GM21423 (cell line): ENCODE measurements at regions not wholly inside any gene's neighbourhood (a gene's known extent, or its start where the extent isn't known, plus 50 kb on each side); places are given as distances from the start of the nearest gene placed in this dataset.

Experiments
- ATAC-seq: cut with Tn5 transposase; IDR thresholded peaks from one replicate; pipeline ENCODE4 v1.9.1; 2021; ENCODE audit warnings: mild to moderate bottlenecking, moderate library complexity; ENCODE audit not compliant: unreplicated experiment

DNA sequence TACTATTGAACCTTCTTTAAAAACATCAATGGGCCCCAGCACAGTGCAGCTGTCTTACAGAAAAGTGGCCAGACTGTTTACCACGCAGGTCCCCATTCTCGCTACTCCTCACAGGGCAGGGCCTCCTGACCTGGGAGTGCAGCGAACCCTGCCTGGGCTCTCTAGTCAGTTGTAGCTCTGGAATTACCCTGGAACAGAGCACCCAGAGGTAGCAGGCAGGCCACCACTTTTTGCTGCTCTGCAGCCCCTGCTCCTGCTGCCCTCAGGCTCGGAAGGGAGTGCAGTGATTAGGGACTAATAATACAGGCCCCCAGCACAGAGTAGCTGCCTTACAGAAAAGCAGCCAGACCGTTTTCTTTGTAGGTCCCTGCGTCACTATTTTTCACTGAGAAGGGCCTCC, 1563.0 kb downstream of the SUCLG1 start:
- no peak for ATAC-seq

DNA sequence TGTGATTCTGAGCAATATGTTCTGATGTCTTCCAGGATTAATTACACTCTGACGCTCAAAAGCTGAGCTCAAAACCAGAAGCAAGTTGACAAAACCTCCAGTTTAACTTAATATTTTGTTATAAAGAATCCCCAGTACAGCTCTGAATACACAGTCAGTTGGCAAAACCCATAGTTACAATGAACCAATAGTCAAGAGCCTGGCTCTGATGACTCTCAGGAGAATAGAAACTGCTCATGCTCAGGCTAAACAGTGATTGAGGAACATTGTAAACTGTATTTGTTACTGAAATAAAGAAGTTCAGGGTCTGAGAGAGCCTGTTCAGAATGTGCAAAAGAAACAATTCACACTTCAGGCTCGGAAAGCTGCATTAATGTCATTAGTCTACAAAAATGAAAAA, 1565.9 kb downstream of the SUCLG1 start:
- no peak for ATAC-seq

DNA sequence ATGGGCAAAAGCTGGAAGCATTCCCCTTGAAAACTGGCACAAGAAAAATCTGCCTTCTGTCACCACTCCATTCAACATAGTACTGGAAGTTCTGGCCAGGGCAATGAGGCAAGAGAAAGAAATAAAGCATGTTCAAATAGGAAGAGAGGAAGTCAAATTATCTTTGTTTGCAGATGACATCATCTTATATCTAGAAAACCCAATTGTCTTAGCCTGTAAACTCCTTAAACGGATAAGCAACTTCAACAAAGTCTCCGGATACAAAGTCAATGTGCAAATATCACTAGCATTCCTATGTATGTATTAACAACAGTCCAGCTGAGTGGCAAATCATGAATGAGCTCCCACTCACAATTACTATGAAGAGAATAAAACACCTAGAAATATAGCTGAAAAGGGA, 1579.3 kb downstream of the SUCLG1 start:
- ATAC-seq: no peak

DNA sequence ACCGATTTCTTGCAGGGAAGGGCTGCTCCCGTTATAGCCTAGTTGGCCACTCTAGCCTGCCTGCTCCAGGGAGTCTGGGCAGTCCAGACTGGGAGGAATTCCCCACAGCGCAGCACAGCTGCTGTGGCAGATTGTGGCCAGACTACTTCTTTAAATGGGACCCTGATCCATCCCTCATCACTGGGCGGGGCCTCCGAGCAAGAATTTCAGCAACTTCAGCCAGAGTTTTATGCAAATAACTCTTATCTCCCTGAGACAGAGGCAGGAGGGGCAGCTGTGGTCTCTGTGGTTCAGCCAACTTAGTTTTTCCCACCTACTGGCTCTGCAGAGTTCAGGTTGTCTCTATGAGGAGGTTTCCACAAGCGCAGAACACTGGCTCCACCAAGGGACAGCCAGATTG, 1583.2 kb downstream of the SUCLG1 start:
- ATAC-seq: no peak

DNA sequence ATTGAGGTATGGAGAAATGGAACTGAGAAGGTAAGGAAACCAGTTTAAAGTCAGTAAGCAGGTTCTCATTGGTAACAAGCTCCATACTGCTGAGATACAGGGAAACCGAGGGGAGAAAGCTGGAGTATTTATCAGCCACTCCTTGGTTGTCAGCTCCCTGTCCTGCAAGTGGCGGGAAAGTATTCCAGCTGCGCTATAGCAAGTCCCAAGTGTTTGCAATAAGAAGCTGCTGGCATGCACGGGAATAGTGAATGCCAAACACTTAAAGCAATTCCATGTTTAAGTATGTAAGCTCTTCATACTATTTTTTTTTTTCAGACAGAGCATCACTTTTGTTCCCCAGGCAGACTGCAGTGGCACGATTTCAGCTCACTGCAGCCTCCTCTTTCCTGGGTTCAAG, 1601.1 kb downstream of the SUCLG1 start:
- ATAC-seq: no peak

DNA sequence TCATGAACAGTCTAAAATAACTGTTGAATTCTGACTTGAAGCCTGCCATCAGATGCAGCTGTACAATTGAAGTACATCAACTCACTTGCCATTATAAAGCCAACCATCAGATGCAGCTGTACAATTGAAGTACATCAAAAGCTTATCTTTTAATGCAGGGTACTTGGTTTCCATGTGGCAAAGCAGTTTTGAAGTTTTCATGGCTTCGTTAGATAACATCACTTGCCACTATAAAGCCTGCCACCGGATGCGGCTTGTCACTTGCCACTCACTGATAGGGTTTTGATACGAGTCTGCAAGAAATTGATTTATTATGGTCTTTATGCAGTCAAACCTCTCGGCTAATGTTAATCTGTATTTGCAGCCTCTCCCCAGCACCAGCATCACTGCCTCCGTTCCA, 1605.8 kb downstream of the SUCLG1 start:
- ATAC-seq: no peak

DNA sequence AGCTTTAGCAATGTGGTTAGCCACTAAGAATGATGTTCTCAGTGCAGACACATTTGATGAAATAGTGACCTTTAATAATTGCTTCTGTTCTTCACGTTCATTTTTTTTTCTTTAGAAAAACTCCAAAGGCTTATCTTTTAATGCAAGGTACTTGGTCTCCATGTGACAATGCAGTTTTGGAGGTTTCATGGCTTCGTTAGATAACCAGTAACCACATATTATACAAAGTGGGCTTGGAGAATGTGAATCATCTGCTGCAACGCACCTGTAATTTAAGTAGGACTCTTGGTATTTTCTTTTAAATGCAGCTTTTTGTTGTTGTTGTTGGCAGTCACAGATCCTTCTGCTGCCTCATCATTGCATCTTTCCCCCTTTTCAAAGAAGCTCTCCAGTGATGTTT, 1606.3 kb downstream of the SUCLG1 start:
- no peak for ATAC-seq

DNA sequence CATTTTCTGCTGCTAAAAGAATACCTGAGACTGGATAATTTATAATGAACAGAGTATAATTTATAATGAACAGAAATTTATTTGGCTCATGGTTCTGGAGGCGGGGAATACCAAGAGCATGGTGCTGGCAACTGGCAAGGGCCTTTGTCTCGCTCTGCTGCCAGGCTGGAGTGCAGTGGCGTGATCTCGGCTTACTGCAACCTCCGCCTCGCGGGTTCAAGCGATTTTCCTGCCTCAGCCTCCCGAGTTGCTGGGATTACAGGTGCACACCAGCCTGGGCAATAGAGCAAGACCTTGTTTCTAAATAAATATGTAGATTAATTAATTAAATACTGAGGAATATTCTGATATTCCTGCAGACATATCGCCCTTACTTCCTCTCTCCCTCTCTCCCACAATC, 1610.8 kb downstream of the SUCLG1 start:
- ATAC-seq: no peak

DNA sequence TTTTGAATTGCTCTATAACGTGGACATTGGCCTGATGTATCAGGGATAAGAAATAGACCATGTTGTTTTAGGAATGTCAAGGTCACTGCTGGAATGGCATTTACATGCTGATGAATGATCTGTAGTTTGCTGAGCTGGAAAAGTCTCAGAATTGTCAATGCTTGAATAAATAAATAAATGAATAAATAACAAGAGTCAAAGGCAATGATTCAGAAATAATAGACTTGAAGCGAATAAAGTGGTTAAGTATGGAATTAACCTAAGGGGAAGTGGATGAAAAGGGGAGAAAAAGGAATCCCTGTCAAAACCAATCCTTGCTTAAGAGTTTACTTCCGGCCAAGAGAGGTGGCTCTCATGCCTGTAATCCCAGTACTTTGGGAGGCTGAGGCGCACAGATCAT, 1620.0 kb downstream of the SUCLG1 start:
- no peak for ATAC-seq

DNA sequence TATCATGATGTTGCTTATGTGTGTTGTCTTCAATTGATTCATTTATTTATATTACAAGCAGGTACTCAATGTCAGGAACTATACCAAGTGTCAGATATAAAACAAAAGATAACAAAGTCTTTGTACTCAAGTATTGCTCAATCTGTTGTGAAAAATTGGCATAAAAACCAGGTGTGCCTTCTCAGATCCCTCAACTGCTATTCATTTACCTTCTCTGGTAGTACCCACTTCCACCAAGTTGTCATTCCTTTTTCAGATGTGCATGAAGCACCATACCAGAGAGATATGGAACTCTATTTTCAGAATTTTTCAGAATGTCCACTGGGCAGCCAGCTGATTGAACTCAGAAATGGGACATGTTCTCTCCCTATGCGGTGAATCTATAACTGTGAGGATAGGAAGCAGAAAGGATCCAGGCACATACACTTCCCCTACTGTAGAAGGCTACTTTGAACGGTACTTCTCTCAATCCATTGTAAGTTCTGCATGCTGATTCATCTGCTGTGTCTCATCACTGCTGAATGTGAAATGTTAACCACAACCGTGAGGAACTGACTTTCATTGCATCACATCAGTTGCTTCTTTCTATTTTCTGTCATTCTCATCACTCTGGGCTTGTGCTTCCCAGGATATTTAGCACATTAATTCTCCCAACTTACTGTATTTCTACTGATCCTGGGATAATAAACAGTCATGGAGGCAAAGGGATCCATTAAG, 1621.3 kb downstream of the SUCLG1 start:
- no peak for ATAC-seq

DNA sequence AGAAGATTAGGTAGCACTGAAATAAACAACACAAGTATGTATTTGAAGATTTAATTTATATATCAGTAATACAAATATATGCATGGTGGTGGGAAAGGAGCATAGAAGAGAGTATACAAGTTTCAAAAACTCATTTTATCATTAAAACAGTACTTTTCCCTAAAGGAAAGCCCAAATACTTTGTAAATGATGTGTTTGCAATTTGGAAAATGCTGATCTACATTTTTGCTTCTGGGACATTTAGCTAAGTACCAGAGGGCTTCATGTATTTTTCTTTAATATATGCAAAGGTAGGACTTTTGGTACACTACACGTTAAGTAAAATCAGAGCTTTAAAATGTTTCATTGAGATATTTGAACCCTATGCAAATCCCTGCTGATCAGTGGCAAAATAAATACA, 1624.2 kb downstream of the SUCLG1 start:
- no peak for ATAC-seq

DNA sequence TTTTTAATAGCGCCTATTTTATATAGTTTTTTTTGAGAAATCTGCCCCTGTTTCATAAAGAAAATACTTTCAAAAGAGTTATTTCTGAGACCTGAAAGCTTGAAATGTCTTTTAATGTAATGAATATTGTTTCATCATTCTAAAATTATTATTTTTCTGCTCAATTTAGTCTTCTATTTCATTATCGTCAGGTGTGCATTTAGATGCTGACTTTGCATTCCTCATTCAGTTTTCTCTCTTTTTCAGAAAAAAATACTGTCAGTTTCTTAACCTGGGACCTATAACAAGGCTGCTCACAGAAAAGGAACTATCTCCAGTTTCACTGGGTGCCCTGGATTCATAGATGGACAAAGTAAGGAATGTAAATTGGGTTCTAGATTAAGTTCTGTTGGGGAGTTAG, 1631.7 kb downstream of the SUCLG1 start:
- no peak for ATAC-seq

DNA sequence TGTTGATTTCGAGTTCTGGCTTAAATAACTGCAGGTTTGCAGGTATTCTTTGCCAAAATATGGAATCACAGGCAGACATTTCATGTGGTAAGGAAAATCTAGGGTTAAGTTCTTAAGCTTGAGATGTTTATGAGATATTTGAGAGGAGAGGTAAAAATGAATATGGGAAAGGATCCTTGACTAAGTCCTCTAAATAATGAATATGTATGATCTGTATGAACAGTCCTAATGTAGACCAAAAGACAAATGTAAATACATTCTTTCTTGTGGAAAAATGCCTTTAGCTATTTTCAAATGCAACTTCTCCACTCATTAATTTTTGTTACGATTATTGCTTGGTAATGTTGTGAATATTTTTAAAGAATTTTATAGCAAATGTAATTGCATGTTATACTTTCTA, 1632.6 kb downstream of the SUCLG1 start:
- ATAC-seq: no peak

DNA sequence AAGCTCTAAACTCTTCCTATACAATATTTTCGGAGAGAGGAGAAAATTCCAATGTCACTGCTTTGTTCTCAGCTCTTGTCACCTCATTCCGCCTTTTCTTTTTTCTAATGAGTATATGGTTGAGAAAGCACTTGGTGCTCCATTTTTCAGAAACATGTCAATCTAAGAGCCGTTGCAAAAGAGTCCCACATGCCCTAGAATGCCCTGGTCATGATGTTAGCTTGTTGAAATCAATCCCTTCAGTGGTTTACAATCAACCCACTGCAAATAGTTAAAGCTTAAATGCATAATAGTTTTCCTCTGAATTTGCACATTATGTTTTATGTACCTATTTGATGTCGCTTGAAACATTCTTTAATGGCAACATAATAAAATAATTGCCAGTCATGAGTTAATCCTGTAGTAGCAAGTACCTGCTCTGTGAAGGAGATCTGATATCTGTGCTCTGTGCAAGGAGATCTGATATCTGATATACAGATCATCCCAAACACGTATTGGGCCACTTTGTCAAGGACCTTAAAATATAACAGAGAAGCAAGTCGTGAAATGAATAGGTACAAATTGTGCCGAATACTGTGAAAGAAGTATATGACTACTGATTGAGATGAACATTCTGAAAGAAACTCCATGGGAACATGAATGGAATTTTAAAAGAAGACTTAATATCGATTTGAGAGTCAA, 1633.5 kb downstream of the SUCLG1 start:
- no peak for ATAC-seq

DNA sequence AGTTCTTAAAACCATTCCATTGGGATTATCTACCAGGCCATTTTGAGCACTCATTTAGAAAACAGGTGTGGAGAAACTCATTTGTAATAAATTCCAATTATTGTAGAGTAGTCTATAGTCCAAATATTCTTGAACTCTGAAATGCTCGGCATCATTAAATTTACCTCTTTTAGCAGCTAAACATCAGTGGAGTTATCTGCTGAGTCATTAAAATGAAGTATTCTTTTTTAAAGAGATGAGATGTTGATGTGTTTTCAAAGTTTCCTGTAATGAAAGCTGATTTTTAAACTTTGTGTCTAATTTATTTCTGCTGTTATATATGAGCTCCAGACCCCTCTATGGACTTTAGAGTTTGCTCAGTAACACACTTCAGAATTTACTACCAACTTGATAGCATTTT, 1635.2 kb downstream of the SUCLG1 start:
- no peak for ATAC-seq

DNA sequence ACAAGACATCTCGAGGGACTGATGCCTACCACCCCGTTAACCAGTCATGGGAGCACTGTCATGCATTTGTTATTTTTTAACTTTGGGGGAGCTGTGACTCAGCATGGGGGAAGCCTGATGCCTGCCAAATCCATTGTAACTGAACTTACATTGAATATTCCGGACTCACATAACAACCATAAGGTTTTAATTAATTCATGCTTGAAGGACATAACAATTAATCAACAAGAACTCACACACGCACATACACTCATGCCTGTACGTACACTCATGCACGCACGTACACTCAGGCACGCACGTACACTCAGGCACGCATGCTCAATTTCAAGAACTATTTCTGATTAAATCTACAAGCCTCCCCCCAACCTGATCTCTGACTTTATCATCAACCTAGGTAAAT, 1639.1 kb downstream of the SUCLG1 start:
- ATAC-seq: no peak

DNA sequence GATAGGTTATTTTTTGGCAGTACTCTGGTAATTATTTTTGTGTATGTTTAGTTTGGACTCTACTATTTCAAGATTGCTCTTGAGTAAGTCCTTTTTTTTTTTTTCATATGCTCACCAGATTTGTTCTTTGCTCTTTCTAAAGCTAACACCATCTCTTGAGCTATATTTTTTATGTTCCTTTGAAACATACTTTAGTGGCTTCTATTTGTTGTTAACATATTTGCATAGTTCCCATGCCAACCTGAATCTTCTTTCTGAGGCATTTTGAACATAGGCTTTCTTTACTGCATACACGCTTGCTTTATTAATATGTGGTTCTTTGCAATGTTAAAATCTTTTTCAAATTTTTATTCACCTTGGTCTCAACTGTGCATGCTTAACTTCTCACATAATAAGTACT, 1644.9 kb downstream of the SUCLG1 start:
- ATAC-seq: no peak

DNA sequence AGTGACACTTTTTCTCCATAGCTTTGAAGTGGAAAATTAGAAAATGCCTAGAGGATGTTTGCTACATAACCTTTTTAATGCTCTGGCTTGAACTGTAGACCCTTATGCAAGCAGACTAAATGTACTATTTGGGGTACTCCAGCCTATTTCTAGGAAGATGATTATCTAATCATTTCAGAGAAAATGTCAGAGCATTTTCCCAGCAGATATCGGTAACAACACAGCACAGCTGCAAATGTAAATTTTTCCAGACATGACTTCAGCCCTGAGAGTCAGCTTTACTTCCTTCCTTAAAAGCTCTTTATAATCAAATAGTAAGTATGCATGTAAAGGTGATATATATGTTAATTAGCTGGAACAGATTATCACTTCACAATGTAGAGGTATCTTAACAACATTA, 1647.1 kb downstream of the SUCLG1 start:
- ATAC-seq: no peak

DNA sequence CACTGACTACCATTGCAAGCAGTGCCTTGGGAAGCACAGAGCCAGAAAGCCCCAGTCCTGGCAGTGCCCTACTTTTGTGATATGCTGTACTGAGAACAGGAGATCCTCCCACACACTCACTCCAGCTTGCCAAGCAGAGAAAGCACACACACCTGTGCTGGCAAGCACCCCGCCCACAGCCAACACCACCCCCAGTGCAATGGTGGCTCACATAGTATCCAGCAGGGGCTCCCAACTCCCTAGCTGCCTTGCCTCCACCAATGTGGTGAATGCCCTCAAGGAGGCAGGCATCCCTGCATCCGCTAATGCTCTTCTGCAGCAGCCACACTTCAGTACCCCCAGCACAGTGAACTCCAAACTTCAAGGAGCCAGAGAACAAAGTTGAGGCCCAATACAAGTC, 1655.8 kb downstream of the SUCLG1 start:
- ATAC-seq: no peak

DNA sequence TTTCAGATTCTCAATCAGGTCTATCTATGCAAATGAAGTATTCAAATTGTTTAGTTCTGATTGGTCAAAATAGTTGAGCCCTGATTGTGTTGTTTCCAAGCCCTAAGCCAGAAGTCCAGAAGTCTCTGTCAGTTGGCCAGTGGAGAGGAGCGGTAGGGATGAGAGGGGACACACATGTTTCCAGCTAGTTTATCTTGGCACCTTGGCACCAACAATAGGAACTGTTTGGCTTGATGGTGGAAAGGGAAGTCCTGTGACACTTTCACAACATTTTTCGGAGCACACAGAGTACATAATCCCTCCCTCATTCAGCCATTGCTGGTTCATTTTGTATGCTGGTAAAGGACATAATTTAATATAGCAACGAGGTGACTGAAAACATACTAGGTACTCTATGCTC, 1661.6 kb downstream of the SUCLG1 start:
- ATAC-seq: no peak

DNA sequence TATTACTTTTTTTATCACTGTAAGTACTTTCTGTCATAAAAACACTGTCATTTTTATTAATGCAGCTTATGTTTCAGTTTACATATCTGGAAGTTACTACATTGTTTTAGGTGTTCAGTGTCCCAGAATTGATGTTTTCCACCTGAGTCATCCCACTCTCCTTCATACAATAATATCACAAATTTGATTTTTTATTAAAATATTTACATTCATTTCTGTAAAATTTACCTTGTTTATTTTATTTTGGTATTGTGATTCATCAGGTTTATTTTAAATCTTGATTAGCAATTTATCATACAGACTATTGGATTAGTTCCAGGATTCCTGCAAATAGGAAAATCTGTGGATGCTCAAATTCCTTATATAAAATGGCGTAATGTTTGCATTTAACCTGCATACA, 1662.9 kb downstream of the SUCLG1 start:
- ATAC-seq: no peak

DNA sequence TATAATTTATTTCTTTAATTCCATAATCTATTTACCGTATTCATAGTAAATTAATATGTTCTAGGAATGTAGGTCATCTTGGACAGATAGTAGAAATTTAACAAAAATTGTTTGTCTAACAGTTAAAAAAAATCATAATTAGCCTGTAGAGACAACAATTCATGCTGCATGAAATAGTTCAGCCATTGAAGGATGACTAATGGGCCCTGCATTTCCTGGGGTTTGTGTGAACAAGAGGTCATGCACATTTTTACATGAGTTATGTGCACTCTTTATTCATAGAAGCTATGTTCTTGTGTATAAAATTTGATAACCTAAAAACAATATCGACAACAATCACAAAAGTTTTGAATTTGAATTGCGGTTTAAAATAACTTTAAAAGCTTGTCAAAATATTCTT, 1663.6 kb downstream of the SUCLG1 start:
- ATAC-seq: no peak
